ENCODE measurements at regions not wholly inside any gene's neighbourhood (a gene's known extent, or its start where the extent isn't known, plus 50 kb on each side); places are given as distances from the start of the nearest gene placed in this dataset.

DNA sequence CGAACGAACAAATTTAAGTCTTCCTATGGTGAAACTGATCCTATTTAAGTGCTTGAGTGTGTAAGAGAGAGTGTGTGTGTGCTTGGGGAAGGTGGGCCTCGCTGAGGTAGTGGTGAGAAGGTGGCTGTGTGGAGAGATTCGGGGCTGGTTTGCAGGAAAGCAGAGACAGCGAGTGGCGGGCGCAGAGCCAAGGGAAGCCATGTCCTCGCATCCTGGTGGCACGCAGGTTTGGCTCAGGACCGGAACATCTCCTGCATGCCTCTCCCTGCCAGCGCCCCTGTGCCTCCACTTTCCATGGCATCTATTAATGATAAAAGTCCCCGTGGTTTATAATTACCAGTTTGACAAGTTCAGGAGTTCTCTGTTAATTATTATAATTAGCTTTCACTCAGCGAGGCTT is 383.1 kb upstream of the CADM1 start:
- no peaks in the 10 kb centered on the region for H3F3A ChIP-seq (ENCODE audit: insufficient read depth, low read length)
- no peak overlapping the region for H3K9ac ChIP-seq (ENCODE audit: low read length)
- H3K36me3 ChIP-seq (ENCODE audit: insufficient read depth, low read length): no peaks in the 10 kb centered on the region
- no peaks in the 10 kb centered on the region for H3K27me3 ChIP-seq (ENCODE audit: insufficient read depth, low read length)
- no peaks in the 10 kb centered on the region for H3K4me1 ChIP-seq (ENCODE audit: insufficient read depth, low read length, severe bottlenecking)
- TF ChIP-seq, protein P1, sequence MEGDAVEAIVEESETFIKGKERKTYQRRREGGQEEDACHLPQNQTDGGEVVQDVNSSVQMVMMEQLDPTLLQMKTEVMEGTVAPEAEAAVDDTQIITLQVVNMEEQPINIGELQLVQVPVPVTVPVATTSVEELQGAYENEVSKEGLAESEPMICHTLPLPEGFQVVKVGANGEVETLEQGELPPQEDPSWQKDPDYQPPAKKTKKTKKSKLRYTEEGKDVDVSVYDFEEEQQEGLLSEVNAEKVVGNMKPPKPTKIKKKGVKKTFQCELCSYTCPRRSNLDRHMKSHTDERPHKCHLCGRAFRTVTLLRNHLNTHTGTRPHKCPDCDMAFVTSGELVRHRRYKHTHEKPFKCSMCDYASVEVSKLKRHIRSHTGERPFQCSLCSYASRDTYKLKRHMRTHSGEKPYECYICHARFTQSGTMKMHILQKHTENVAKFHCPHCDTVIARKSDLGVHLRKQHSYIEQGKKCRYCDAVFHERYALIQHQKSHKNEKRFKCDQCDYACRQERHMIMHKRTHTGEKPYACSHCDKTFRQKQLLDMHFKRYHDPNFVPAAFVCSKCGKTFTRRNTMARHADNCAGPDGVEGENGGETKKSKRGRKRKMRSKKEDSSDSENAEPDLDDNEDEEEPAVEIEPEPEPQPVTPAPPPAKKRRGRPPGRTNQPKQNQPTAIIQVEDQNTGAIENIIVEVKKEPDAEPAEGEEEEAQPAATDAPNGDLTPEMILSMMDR (IDR thresholded peaks at IDR 0.05; ENCODE audit: low read length): no peak
- TF ChIP-seq EZH2 (IDR thresholded peaks at IDR 0.05; ENCODE audit: borderline replicate concordance, low read length): no peak
- H3K27ac ChIP-seq (ENCODE audit: low read depth, low read length, poor library complexity, severe bottlenecking): no peak overlapping the region
- no peak overlapping the region for H2AFZ ChIP-seq (ENCODE audit: low read length)
- H3K9me2 ChIP-seq (ENCODE audit: low read depth, low read length): no peaks in the 10 kb centered on the region
- H3K9me3 ChIP-seq (ENCODE audit: low read length): no peaks in the 10 kb centered on the region
- H4K20me1 ChIP-seq (ENCODE audit: insufficient read depth, low read length): no peaks in the 10 kb centered on the region
- no peak overlapping the region for H3K4me2 ChIP-seq (ENCODE audit: low read length)
- no peaks in the 10 kb centered on the region for H3K79me2 ChIP-seq (ENCODE audit: insufficient read depth, low read length)
- no peak overlapping the region for H3K4me3 ChIP-seq (ENCODE audit: low read depth, low read length, poor library complexity, severe bottlenecking)

DNA sequence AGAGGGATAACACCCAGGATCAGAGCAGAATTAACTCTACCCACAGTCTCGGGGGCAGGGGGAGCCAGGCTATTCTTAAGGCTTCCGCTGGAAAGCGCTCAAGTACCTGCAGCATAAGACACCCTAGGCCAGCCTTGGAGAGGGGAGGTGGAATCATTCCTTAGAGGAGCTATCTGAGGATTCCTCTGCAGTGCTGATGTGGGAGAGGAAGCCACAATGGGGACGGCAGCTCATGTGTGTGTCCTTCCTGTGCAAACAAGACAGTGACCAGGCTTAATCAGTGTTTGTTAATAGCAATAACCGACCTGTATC is 382.2 kb upstream of the CADM1 start:
- no peaks in the 10 kb centered on the region for H3K9me3 ChIP-seq (ENCODE audit: low read length)
- H3K4me1 ChIP-seq (ENCODE audit: insufficient read depth, low read length, severe bottlenecking): no peaks in the 10 kb centered on the region
- no peaks in the 10 kb centered on the region for H3K9me2 ChIP-seq (ENCODE audit: low read depth, low read length)
- no peak overlapping the region for H3K27ac ChIP-seq (ENCODE audit: low read depth, low read length, poor library complexity, severe bottlenecking)
- no peaks in the 10 kb centered on the region for H3K27me3 ChIP-seq (ENCODE audit: insufficient read depth, low read length)
- TF ChIP-seq, protein P1 (IDR thresholded peaks at IDR 0.05; ENCODE audit: low read length): no peak
- TF ChIP-seq EZH2 (IDR thresholded peaks at IDR 0.05; ENCODE audit: borderline replicate concordance, low read length): no peak
- no peaks in the 10 kb centered on the region for H3F3A ChIP-seq (ENCODE audit: insufficient read depth, low read length)
- H3K36me3 ChIP-seq (ENCODE audit: insufficient read depth, low read length): no peaks in the 10 kb centered on the region
- no peaks in the 10 kb centered on the region for H4K20me1 ChIP-seq (ENCODE audit: insufficient read depth, low read length)
- H3K9ac ChIP-seq (ENCODE audit: low read length): no peak overlapping the region
- H3K4me2 ChIP-seq (ENCODE audit: low read length): no peak overlapping the region
- no peaks in the 10 kb centered on the region for H3K79me2 ChIP-seq (ENCODE audit: insufficient read depth, low read length)
- H2AFZ ChIP-seq (ENCODE audit: low read length): no peak overlapping the region
- no peak overlapping the region for H3K4me3 ChIP-seq (ENCODE audit: low read depth, low read length, poor library complexity, severe bottlenecking)

DNA sequence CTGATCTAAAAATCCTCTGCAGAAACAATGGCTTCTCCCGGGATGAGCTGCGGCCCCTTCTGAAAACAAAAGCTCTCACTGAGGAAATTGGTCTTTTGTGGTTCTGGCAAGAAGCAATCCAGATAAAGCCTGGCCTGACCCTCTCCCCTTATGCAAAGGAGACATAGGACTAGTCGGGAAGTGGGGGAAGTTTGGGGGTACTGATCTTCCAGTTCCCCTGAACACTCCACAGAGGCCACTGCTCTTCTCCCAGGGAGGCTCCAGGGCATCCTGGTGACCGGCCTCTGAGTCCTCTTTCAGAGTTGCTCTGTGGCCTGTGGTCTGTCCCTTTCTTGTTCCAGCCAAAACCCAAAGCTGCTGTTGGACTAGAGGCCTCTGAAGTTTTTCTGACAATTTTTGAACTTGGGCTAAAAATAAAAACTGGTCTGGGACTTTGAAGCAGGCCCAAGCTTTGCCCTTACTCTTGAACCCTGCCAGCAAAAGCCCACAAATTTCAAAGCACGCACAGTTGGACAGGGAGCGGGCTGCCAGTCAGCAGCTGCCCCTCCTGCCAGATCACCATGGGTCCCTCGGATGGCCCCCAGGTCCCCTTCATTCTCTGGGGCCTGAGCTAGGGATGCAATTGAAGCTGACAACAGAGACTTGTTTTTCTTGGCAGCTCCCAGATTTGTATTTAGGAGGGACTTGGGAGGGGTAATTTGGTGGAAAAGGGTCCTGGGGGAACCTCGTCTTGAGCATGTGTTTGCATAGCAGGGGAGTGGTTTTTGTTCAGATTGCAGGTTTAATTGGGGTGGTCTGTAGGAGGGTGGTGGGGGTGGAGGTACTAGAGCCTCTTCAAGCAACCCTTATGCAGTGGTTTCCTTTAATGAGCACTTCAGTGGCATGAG is 381.6 kb upstream of the CADM1 start:
- Histone ChIP-seq H3K4me1 (ENCODE audit: insufficient read depth, low read length, severe bottlenecking) (no peaks in the 10 kb centered on the region), H2AFZ (ENCODE audit: low read length) (no peak overlapping the region), H3K9ac (ENCODE audit: low read length) (no peak overlapping the region), H3F3A (ENCODE audit: insufficient read depth, low read length) (no peaks in the 10 kb centered on the region), H3K27me3 (ENCODE audit: insufficient read depth, low read length) (no peaks in the 10 kb centered on the region), H3K9me3 (ENCODE audit: low read length) (no peaks in the 10 kb centered on the region), H3K9me2 (ENCODE audit: low read depth, low read length) (no peaks in the 10 kb centered on the region), H4K20me1 (ENCODE audit: insufficient read depth, low read length) (no peaks in the 10 kb centered on the region), H3K79me2 (ENCODE audit: insufficient read depth, low read length) (no peaks in the 10 kb centered on the region), H3K4me2 (ENCODE audit: low read length) (no peak overlapping the region), H3K4me3 (ENCODE audit: low read depth, low read length, poor library complexity, severe bottlenecking) (no peak overlapping the region), H3K27ac (ENCODE audit: low read depth, low read length, poor library complexity, severe bottlenecking) (no peak overlapping the region), H3K36me3 (ENCODE audit: insufficient read depth, low read length) (no peaks in the 10 kb centered on the region)
- TF ChIP-seq EZH2 (IDR thresholded peaks at IDR 0.05; ENCODE audit: borderline replicate concordance, low read length): no peak
- TF ChIP-seq, protein P1 (IDR thresholded peaks at IDR 0.05; ENCODE audit: low read length): no peak

Data from OCI-LY1 (cell line).